Loucy (cell line): ENCODE measurements at regions not wholly inside any gene's neighbourhood (a gene's known extent, or its start where the extent isn't known, plus 50 kb on each side); places are given as distances from the start of the nearest gene placed in this dataset.

Source experiments
- H2AFZ ChIP-seq: fragments of 200-600 bp; sonication (generic); 2 replicates; pipeline ENCODE4 v1.6.0; 2016; ENCODE audit warnings: antibody characterized with exemption, mild to moderate bottlenecking, low read length, moderate library complexity
- H3F3A ChIP-seq: fragments of 200-600 bp; 2 replicates; pipeline ENCODE4 v1.6.0; 2016; ENCODE audit warnings: antibody characterized with exemption, low read depth, mild to moderate bottlenecking
- H3K27me3 ChIP-seq: fragments of 200-600 bp; sonication (generic); 2 replicates; pipeline ENCODE4 v1.6.1; 2014; ENCODE audit warnings: low read length, mild to moderate bottlenecking; ENCODE audit not compliant: insufficient read depth, poor library complexity, severe bottlenecking
- H3K36me3 ChIP-seq: fragments of 200-600 bp; sonication (generic); 2 replicates; pipeline ENCODE4 v1.6.1; 2016; ENCODE audit warnings: low read length; ENCODE audit not compliant: insufficient read depth
- H3K4me1 ChIP-seq: fragments of 200-600 bp; sonication (generic); 2 replicates; pipeline ENCODE4 v1.5.1; 2014; ENCODE audit warnings: low read length, mild to moderate bottlenecking; ENCODE audit not compliant: insufficient read depth, poor library complexity, severe bottlenecking
- H3K4me2 ChIP-seq: fragments of 200-600 bp; sonication (generic); 2 replicates; pipeline ENCODE4 v1.6.0; 2014; ENCODE audit warnings: antibody characterized with exemption, low read length, low read depth, mild to moderate bottlenecking; ENCODE audit not compliant: poor library complexity, severe bottlenecking
- H3K4me3 ChIP-seq: fragments of 200-600 bp; sonication (generic); 2 replicates; pipeline ENCODE4 v1.5.1; 2014; ENCODE audit warnings: low read length, mild to moderate bottlenecking, mixed read lengths; ENCODE audit not compliant: poor library complexity, severe bottlenecking
- H3K79me2 ChIP-seq: fragments of 200-600 bp; sonication (generic); 2 replicates; pipeline ENCODE4 v1.6.1; 2014; ENCODE audit warnings: low read length; ENCODE audit not compliant: insufficient read depth
- H3K9ac ChIP-seq: fragments of 200-600 bp; sonication (generic); 2 replicates; pipeline ENCODE4 v1.6.0; 2014; ENCODE audit warnings: mild to moderate bottlenecking, low read depth, low read length, moderate library complexity; ENCODE audit not compliant: poor library complexity, severe bottlenecking
- H3K9me2 ChIP-seq: fragments of 200-600 bp; sonication (generic); replicated peaks from 2 replicates; pipeline ENCODE4 v1.6.1; 2016; ENCODE audit warnings: low read depth, low read length, mixed read lengths
- H3K9me3 ChIP-seq: fragments of 200-600 bp; sonication (generic); 2 replicates; pipeline ENCODE4 v1.6.1; 2014; ENCODE audit warnings: mild to moderate bottlenecking, antibody characterized with exemption, low read length, low read depth; ENCODE audit not compliant: insufficient read depth
- H4K20me1 ChIP-seq: fragments of 200-600 bp; sonication (generic); 2 replicates; pipeline ENCODE4 v1.6.0; 2014; ENCODE audit warnings: antibody characterized with exemption, low read length, mild to moderate bottlenecking; ENCODE audit not compliant: insufficient read depth, poor library complexity, severe bottlenecking
- CTCF ChIP-seq: fragments of 200-600 bp; sonication (generic); conservative IDR thresholded peaks from 2 replicates; pipeline ENCODE4 v1.5.1; 2014; ENCODE audit warnings: mild to moderate bottlenecking, antibody characterized with exemption, low read length
- EZH2phosphoT487 ChIP-seq: fragments of 200-600 bp; IDR thresholded peaks from 2 replicates; pipeline ENCODE4 v1.6.1; 2018; ENCODE audit warnings: antibody characterized with exemption, mild to moderate bottlenecking, moderate library complexity, borderline replicate concordance

- H3K9me3 ChIP-seq: no peaks in the 10 kb centered on the region
These were observed 174.2 kb upstream of the FRMD4B start for GRCh38 chr3:69560116-69560515.

GRCh38 chr3:69558912-69559311 is 173.0 kb upstream of the FRMD4B start:
- Histone ChIP-seq H3K9ac (no peak overlapping the region), H3K4me3 (no peak overlapping the region), H3K27me3 (no peaks in the 10 kb centered on the region), H4K20me1 (no peaks in the 10 kb centered on the region), H3K4me2 (no peak overlapping the region), H2AFZ (no peak overlapping the region), H3K9me2 (no peaks in the 10 kb centered on the region), H3K79me2 (no peaks in the 10 kb centered on the region), H3K4me1 (no peaks in the 10 kb centered on the region), H3F3A (no peaks in the 10 kb centered on the region), H3K9me3 (no peaks in the 10 kb centered on the region; the same call in 1 of the 2 replicates), H3K36me3 (no peaks in the 10 kb centered on the region)
- no peak for TF ChIP-seq CTCF
- TF ChIP-seq EZH2phosphoT487: no peak

More at GRCh38 chr3:69560116-69560515, 174.2 kb upstream of the FRMD4B start:
- no peaks in the 10 kb centered on the region for H4K20me1 ChIP-seq
- no peaks in the 10 kb centered on the region for H3K9me2 ChIP-seq
- no peak overlapping the region for H2AFZ ChIP-seq
- no peak overlapping the region for H3K4me2 ChIP-seq
- TF ChIP-seq EZH2phosphoT487: no peak
- no peak for TF ChIP-seq CTCF
- no peaks in the 10 kb centered on the region for H3K27me3 ChIP-seq
- H3K9ac ChIP-seq: no peak overlapping the region
- H3K79me2 ChIP-seq: no peaks in the 10 kb centered on the region
- no peaks in the 10 kb centered on the region for H3K4me1 ChIP-seq
- H3K36me3 ChIP-seq: no peaks in the 10 kb centered on the region
- no peaks in the 10 kb centered on the region for H3F3A ChIP-seq
- no peak overlapping the region for H3K4me3 ChIP-seq

DNA sequence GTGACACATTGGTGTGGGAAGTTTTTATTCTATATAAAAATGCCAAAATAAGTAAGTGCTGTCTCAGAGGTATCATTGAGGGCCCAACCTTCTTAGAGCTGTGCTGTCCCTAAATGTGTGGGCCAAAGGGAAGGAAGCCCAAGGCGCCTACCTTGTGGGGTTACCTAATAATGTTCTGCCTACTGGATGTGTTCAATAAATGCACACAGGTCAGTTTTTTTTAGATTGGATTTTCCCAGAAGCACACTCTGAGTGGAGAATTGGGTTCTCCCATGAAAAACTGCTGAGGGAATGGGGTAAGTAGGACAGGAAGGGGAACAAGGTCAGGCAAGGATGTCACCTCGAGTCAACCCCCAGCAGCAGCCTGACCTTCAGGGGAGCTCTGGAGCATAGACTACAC is 168.7 kb upstream of the FRMD4B start:
- no peaks in the 10 kb centered on the region; the same call in 1 of the 2 replicates for H3K9me3 ChIP-seq
- H3K36me3 ChIP-seq: no peaks in the 10 kb centered on the region
- H3K9me2 ChIP-seq: no peaks in the 10 kb centered on the region
- H3K79me2 ChIP-seq: no peaks in the 10 kb centered on the region
- H3K27me3 ChIP-seq: no peaks in the 10 kb centered on the region
- TF ChIP-seq CTCF: no peak
- TF ChIP-seq EZH2phosphoT487: no peak
- H2AFZ ChIP-seq: no peak overlapping the region
- no peaks in the 10 kb centered on the region for H3F3A ChIP-seq
- H3K9ac ChIP-seq: no peak overlapping the region
- no peaks in the 10 kb centered on the region for H4K20me1 ChIP-seq
- no peak overlapping the region for H3K4me2 ChIP-seq
- no peak overlapping the region for H3K4me3 ChIP-seq
- H3K4me1 ChIP-seq: no peaks in the 10 kb centered on the region
